ENCODE measurements at regions not wholly inside any gene's neighbourhood (a gene's known extent, or its start where the extent isn't known, plus 50 kb on each side); places are given as distances from the start of the nearest gene placed in this dataset.

DNA sequence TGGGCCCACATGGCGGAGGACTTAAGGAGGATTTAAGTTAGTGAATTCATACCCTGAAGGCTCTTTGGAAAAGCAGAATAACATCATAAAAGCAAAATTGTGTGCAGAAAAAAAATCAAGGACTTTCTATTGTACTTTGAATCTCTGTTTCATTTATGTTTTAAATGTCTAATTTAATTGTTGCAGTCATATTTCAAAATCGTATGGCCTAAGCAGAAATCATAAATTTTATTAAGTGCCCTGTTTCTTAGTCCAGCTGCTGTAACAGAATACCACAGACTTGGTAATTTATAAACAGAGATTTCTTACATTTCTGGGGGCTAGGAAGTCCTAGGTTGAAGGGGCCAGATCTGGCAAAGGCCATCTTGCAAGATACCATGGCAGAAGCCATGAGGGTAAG, 555.6 kb downstream of the LTN1 start:
- TF ChIP-seq, protein P1, sequence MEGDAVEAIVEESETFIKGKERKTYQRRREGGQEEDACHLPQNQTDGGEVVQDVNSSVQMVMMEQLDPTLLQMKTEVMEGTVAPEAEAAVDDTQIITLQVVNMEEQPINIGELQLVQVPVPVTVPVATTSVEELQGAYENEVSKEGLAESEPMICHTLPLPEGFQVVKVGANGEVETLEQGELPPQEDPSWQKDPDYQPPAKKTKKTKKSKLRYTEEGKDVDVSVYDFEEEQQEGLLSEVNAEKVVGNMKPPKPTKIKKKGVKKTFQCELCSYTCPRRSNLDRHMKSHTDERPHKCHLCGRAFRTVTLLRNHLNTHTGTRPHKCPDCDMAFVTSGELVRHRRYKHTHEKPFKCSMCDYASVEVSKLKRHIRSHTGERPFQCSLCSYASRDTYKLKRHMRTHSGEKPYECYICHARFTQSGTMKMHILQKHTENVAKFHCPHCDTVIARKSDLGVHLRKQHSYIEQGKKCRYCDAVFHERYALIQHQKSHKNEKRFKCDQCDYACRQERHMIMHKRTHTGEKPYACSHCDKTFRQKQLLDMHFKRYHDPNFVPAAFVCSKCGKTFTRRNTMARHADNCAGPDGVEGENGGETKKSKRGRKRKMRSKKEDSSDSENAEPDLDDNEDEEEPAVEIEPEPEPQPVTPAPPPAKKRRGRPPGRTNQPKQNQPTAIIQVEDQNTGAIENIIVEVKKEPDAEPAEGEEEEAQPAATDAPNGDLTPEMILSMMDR (IDR thresholded peaks at IDR 0.05; ENCODE audit: borderline replicate concordance, extremely low read depth, low read length, poor library complexity, severe bottlenecking) = no peak
- no peak for TF ChIP-seq EZH2 (IDR thresholded peaks at IDR 0.05; ENCODE audit: borderline replicate concordance, low read depth, low read length, severe bottlenecking)
